ENCODE measurements at regions not wholly inside any gene's neighbourhood (a gene's known extent, or its start where the extent isn't known, plus 50 kb on each side); places are given as distances from the start of the nearest gene placed in this dataset.
A peak's percentile ranks its signal among the peaks of the same experiment; 100 is the strongest.

DNA sequence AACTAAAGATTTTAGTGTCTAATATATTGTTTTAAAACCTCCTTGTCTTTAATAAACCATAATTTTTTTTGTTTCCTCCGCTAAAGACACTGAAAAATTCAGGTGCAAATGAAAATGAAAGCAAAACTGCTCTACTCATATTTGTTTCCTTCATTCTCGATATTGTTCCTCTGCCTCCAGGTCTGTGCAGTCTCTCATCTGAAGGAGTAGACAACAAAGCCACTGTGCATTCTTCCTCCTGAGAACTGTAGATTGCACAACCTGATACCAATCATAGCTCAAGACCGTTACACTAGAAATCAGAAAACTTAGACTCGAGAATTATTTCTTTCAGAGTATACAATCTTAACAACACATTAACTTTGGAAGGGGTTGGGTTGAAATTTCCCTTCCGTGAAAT lies 373.1 kb upstream of the CXADR start:
- no peaks in the 10 kb centered on the region; the same call in 1 of the 2 replicates for H3K27me3 Mint-ChIP-seq (ENCODE audit: insufficient read depth)
- no peaks in the 10 kb centered on the region; the same call in 1 of the 2 replicates for H3K4me1 Mint-ChIP-seq (ENCODE audit: low read depth)
- DNase-seq = no peak
- peaks cover 17% of the 10 kb centered on the region; the same call in 1 of the 2 replicates for H3K9me3 Mint-ChIP-seq
- TF ChIP-seq, protein P1, sequence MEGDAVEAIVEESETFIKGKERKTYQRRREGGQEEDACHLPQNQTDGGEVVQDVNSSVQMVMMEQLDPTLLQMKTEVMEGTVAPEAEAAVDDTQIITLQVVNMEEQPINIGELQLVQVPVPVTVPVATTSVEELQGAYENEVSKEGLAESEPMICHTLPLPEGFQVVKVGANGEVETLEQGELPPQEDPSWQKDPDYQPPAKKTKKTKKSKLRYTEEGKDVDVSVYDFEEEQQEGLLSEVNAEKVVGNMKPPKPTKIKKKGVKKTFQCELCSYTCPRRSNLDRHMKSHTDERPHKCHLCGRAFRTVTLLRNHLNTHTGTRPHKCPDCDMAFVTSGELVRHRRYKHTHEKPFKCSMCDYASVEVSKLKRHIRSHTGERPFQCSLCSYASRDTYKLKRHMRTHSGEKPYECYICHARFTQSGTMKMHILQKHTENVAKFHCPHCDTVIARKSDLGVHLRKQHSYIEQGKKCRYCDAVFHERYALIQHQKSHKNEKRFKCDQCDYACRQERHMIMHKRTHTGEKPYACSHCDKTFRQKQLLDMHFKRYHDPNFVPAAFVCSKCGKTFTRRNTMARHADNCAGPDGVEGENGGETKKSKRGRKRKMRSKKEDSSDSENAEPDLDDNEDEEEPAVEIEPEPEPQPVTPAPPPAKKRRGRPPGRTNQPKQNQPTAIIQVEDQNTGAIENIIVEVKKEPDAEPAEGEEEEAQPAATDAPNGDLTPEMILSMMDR (IDR thresholded peaks at IDR 0.05) = no peak
- peak overlapping the region; percentile 82 for H3K4me3 Mint-ChIP-seq
- H3K27ac Mint-ChIP-seq = no peak overlapping the region
- H3K36me3 Mint-ChIP-seq (ENCODE audit: low read depth) = no peaks in the 10 kb centered on the region

DNA sequence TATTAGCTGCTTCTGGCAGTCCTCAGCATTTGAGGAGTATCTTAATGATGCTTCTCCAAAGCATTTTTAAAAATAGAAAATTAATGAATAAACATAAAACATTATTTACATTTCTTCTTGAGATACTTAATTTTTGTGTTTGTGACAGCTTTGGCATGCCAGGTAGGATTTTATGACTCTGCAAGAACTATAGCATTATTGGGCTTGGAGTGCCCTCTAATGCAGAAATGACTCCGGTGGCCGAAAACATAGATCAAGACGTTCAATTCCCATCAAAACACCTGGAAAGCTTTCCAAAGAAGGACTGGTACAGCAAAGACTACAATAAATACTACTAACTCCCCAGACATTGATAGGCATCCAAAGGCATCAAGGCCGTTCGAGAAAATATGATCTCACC lies 366.4 kb upstream of the CXADR start:
- H3K4me3 Mint-ChIP-seq = no peak overlapping the region
- TF ChIP-seq, protein P1 (IDR thresholded peaks at IDR 0.05) = no peak
- no peaks in the 10 kb centered on the region for H3K4me1 Mint-ChIP-seq (ENCODE audit: low read depth)
- no peaks in the 10 kb centered on the region; the same call in 1 of the 2 replicates for H3K36me3 Mint-ChIP-seq (ENCODE audit: low read depth)
- no peak for DNase-seq
- H3K27ac Mint-ChIP-seq = no peak overlapping the region
- peaks cover 15% of the 10 kb centered on the region for H3K9me3 Mint-ChIP-seq
- no peaks in the 10 kb centered on the region; the same call in 1 of the 2 replicates for H3K27me3 Mint-ChIP-seq (ENCODE audit: insufficient read depth)

DNA sequence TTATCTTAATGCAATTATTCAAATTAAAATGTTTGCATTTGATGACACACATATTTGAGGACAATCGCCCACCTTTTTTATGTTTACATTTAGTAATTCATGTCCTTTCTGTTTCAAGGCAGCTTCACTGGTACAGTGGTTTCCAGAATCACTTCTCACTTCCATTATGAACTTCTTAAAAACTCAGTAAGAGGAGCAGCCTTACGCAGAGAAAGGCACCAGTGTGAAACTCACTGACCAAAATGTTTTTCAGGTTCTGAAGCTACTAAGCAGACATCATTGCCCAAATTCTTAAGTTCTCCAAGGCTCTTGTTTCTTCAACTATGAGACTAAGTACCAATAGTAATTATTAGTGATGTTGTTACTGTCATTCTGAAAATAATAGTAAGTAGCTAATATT lies 353.1 kb upstream of the CXADR start:
- DNase-seq = no peak
- Mint-ChIP-seq H3K4me1 (ENCODE audit: low read depth) (no peaks in the 10 kb centered on the region), H3K4me3 (no peak overlapping the region), H3K9me3 (peaks cover 42% of the 10 kb centered on the region), H3K27me3 (ENCODE audit: insufficient read depth) (peaks cover 2% of the 10 kb centered on the region; the same call in 1 of the 2 replicates), H3K36me3 (ENCODE audit: low read depth) (0 out of 2 replicates have a peak, but pooled peaks cover 4% of the 10 kb centered on the region), H3K27ac (no peak overlapping the region)
- TF ChIP-seq, protein P1 (IDR thresholded peaks at IDR 0.05) = no peak

DNA sequence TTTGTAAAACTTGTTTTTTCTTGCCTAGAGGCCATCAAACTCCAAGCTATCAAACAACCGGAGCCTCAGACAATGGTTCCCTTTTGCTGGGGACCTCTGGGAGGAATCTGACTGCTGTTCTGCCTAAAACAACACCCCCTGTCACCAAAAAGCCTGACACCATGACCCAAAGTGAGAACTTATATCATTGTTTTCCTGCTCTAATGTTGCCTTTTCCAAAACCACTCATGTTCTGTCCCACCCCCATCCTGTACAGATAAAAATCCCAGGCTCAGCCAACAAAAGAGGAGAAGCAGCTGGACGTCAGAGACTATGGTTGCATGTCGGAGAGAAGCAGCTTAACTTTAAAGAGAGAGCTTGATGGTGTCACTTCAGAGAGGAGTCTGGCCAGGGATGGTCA lies 327.2 kb upstream of the CXADR start:
- H3K9me3 Mint-ChIP-seq = peaks cover 54% of the 10 kb centered on the region

DNA sequence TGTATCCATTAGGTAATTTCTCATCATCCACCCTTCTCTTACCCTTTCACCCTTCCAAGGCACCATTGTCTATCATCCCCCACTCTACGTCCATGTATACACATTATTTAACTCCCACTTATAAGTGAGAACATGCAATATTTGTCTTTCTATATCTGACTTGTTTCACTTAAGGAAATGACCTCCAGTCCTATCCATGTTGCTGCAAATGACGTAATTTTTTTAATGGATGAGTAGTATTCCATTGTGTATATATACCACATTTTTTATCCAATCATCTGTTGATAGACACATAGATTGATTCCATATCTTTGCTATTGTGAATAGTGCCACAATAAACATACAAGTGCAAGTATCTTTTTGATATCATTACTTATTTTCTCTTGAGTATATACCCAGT lies 322.9 kb upstream of the CXADR start:
- no peak for DNase-seq
- no peak overlapping the region for H3K27ac Mint-ChIP-seq
- H3K27me3 Mint-ChIP-seq (ENCODE audit: insufficient read depth) = peaks cover 1% of the 10 kb centered on the region; the same call in 1 of the 2 replicates
- TF ChIP-seq, protein P1 (IDR thresholded peaks at IDR 0.05) = no peak
- no peak overlapping the region for H3K4me3 Mint-ChIP-seq
- peaks cover 6% of the 10 kb centered on the region; the same call in 1 of the 2 replicates for H3K36me3 Mint-ChIP-seq (ENCODE audit: low read depth)
- H3K4me1 Mint-ChIP-seq (ENCODE audit: low read depth) = no peaks in the 10 kb centered on the region
- H3K9me3 Mint-ChIP-seq = peaks cover 54% of the 10 kb centered on the region

More for the DNA sequence above, 327.2 kb upstream of the CXADR start:
- H3K36me3 Mint-ChIP-seq (ENCODE audit: low read depth) = no peaks in the 10 kb centered on the region
- no peak for DNase-seq
- TF ChIP-seq, protein P1 (IDR thresholded peaks at IDR 0.05) = no peak
- no peak overlapping the region for H3K27ac Mint-ChIP-seq
- H3K4me1 Mint-ChIP-seq (ENCODE audit: low read depth) = no peaks in the 10 kb centered on the region
- peaks cover under 1% of the 10 kb centered on the region; the same call in 1 of the 2 replicates for H3K27me3 Mint-ChIP-seq (ENCODE audit: insufficient read depth)
- no peak overlapping the region for H3K4me3 Mint-ChIP-seq

Measured in HFFc6 (cell line).